ENCODE measurements at regions not wholly inside any gene's neighbourhood (a gene's known extent, or its start where the extent isn't known, plus 50 kb on each side); places are given as distances from the start of the nearest gene placed in this dataset.

DNA sequence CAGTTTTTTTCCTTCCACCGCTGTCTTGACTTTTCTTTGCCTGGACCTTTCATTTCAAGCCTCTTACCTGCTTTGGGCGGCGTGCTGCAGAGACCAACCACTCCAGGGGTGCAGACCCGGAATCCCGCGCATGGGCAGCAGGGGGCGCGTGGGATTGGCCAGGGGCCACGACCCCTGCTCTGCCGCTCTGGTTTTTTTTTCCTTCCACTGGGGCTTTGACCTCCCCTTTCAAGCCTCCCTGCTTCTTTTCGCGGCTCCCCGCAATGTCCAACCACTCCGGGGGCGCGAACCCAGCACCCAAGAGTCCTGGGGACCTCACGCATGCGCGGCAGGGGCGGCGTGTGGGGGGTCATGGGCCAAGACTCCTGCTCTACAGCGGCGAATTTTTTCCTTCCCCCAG is 325.1 kb downstream of the ALG10 start:
- Histone ChIP-seq H2BK15ac (ENCODE audit: low read depth, poor library complexity, severe bottlenecking) (no peak overlapping the region), H2BK12ac (ENCODE audit: low read length in 2 of 2) (no peak overlapping the region), H3K27me3 (ENCODE audit: control insufficient read depth in 1 of 2, insufficient read depth in 1 of 2, low read length in 2 of 2) (no peaks in the 10 kb centered on the region), H3K4me3 (ENCODE audit: insufficient read depth in 1 of 2, low read depth in 1 of 2, low read length in 2 of 2) (no peak overlapping the region), H3K9me3 (ENCODE audit: control insufficient read depth, low read length) (no peaks in the 10 kb centered on the region), H3K4me2 (ENCODE audit: low read length, poor library complexity, severe bottlenecking) (no peak overlapping the region), H4K8ac (ENCODE audit: low read length) (no peak overlapping the region), H3K36me3 (ENCODE audit: control insufficient read depth in 1 of 2, insufficient read depth in 2 of 2, low read depth in 1 of 2, low read length in 2 of 2) (no peaks in the 10 kb centered on the region), H3K14ac (ENCODE audit: low read length in 2 of 2) (no peak overlapping the region), H3K79me1 (replicated peaks; ENCODE audit: low read length, poor library complexity, severe bottlenecking) (no peaks in the 10 kb centered on the region), H3K4ac (ENCODE audit: low read depth in 1 of 2, low read length in 2 of 2) (no peak overlapping the region), H4K91ac (ENCODE audit: low read length) (no peak overlapping the region), H3K9ac (ENCODE audit: low read length) (no peak overlapping the region), H3K23ac (ENCODE audit: low read length in 2 of 2) (no peak overlapping the region), H2BK5ac (ENCODE audit: low read depth, low read length, poor library complexity, severe bottlenecking) (no peak overlapping the region), H2BK120ac (ENCODE audit: low read depth, low read length) (no peak overlapping the region), H3K4me1 (ENCODE audit: control insufficient read depth, insufficient read depth, low read depth, low read length) (no peaks in the 10 kb centered on the region), H2AK5ac (ENCODE audit: low read length, severe bottlenecking) (no peak overlapping the region), H2AFZ (ENCODE audit: low read depth, low read length) (no peak overlapping the region), H3K18ac (ENCODE audit: low read depth in 1 of 2, low read length in 2 of 2) (no peak overlapping the region), H3K27ac (ENCODE audit: low read length, poor library complexity, severe bottlenecking) (no peak overlapping the region)
- 93% methylated on average over 23 of the region's 23 CpGs for WGBS
- no peak for DNase-seq

DNA sequence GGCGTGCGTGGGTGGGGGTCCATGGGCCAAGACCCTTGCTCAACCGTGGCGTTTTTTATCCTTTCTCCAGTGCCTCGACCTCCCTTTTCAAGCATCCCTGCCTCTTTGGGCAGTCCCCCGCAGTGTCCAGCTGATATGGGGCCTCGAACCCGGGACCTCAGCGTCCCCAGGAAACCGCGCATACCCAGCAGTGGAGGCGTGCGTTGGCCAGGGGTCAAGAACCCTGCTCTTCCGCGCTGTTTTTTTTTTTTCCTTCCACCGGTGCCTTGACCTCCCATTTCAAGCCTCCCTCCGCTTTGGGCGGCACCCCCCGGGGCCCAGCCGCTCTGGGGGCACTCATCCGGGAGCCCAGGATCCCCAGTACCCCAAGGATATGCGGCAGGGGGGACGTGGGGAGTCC is 325.8 kb downstream of the ALG10 start:
- no peak overlapping the region for H4K8ac ChIP-seq (ENCODE audit: low read length)
- no peak overlapping the region for H2BK5ac ChIP-seq (ENCODE audit: low read depth, low read length, poor library complexity, severe bottlenecking)
- no peak overlapping the region for H3K9ac ChIP-seq (ENCODE audit: low read length)
- no peaks in the 10 kb centered on the region for H3K27me3 ChIP-seq (ENCODE audit: control insufficient read depth in 1 of 2, insufficient read depth in 1 of 2, low read length in 2 of 2)
- no peaks in the 10 kb centered on the region for H3K4me1 ChIP-seq (ENCODE audit: control insufficient read depth, insufficient read depth, low read depth, low read length)
- DNase-seq: no peak
- H3K4me3 ChIP-seq (ENCODE audit: insufficient read depth in 1 of 2, low read depth in 1 of 2, low read length in 2 of 2): no peak overlapping the region
- no peak overlapping the region for H2BK15ac ChIP-seq (ENCODE audit: low read depth, poor library complexity, severe bottlenecking)
- no peaks in the 10 kb centered on the region for H3K9me3 ChIP-seq (ENCODE audit: control insufficient read depth, low read length)
- no peak overlapping the region for H3K23ac ChIP-seq (ENCODE audit: low read length in 2 of 2)
- H3K4ac ChIP-seq (ENCODE audit: low read depth in 1 of 2, low read length in 2 of 2): no peak overlapping the region
- H3K18ac ChIP-seq (ENCODE audit: low read depth in 1 of 2, low read length in 2 of 2): no peak overlapping the region
- no peak overlapping the region for H3K14ac ChIP-seq (ENCODE audit: low read length in 2 of 2)
- WGBS: 83% methylated on average over 23 of the region's 23 CpGs
- no peaks in the 10 kb centered on the region for H3K79me1 ChIP-seq (replicated peaks; ENCODE audit: low read length, poor library complexity, severe bottlenecking)
- H3K36me3 ChIP-seq (ENCODE audit: control insufficient read depth in 1 of 2, insufficient read depth in 2 of 2, low read depth in 1 of 2, low read length in 2 of 2): no peaks in the 10 kb centered on the region
- H4K91ac ChIP-seq (ENCODE audit: low read length): no peak overlapping the region
- H2AFZ ChIP-seq (ENCODE audit: low read depth, low read length): no peak overlapping the region
- H2BK120ac ChIP-seq (ENCODE audit: low read depth, low read length): no peak overlapping the region
- H2AK5ac ChIP-seq (ENCODE audit: low read length, severe bottlenecking): no peak overlapping the region
- H2BK12ac ChIP-seq (ENCODE audit: low read length in 2 of 2): no peak overlapping the region
- no peak overlapping the region for H3K4me2 ChIP-seq (ENCODE audit: low read length, poor library complexity, severe bottlenecking)
- no peak overlapping the region for H3K27ac ChIP-seq (ENCODE audit: low read length, poor library complexity, severe bottlenecking)

DNA sequence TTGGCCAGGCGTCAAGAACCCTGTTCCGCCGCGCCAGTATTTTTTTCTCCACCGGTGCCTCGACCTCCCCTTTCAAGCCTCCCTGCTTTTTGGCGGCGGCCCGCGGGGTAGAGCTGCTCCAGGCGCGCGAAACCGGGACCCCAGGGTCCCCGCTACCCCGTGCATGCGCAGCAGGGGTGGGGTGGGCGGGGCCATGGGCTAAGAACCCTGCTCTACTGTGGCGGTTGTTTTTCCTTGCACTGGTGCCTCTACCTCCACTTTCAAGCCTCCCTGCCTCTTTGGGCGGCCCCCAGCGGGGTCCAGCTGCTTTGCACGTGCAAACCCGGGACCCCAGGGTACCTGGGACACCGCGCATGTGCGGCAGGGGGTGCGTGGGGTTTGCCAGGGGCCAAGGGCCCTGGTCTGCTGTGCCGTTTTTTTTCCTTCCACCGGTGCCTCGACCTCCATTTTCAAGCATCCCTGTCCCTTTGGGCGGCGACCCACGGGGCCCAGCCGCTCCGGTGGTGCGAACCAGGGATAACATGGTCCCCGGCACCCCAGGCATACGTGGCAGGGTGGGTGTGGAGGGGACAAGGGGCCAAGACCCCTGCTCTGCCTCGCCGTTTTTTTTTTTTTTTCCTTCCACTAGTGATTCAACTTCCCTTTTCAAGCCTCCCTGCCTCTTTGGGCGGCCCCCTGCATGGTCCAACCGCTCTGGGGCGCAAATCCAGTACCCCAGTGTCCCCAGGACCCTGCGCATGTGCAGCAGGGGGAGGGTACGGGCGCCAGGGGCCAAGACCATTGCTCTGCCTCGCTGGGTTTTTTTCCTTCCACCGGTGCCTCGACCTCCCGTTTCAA is 326.8 kb downstream of the ALG10 start:
- Histone ChIP-seq H3K23ac (ENCODE audit: low read length in 2 of 2) (no peak overlapping the region), H3K36me3 (ENCODE audit: control insufficient read depth in 1 of 2, insufficient read depth in 2 of 2, low read depth in 1 of 2, low read length in 2 of 2) (no peaks in the 10 kb centered on the region), H3K9ac (ENCODE audit: low read length) (no peak overlapping the region), H3K4me1 (ENCODE audit: control insufficient read depth, insufficient read depth, low read depth, low read length) (no peaks in the 10 kb centered on the region), H2BK15ac (ENCODE audit: low read depth, poor library complexity, severe bottlenecking) (no peak overlapping the region), H3K9me3 (ENCODE audit: control insufficient read depth, low read length) (no peaks in the 10 kb centered on the region), H3K79me1 (replicated peaks; ENCODE audit: low read length, poor library complexity, severe bottlenecking) (no peaks in the 10 kb centered on the region), H3K4me3 (ENCODE audit: insufficient read depth in 1 of 2, low read depth in 1 of 2, low read length in 2 of 2) (no peak overlapping the region), H2BK5ac (ENCODE audit: low read depth, low read length, poor library complexity, severe bottlenecking) (no peak overlapping the region), H2BK120ac (ENCODE audit: low read depth, low read length) (no peak overlapping the region), H4K8ac (ENCODE audit: low read length) (no peak overlapping the region), H3K4ac (ENCODE audit: low read depth in 1 of 2, low read length in 2 of 2) (no peak overlapping the region), H2AK5ac (ENCODE audit: low read length, severe bottlenecking) (no peak overlapping the region), H4K91ac (ENCODE audit: low read length) (no peak overlapping the region), H3K14ac (ENCODE audit: low read length in 2 of 2) (no peak overlapping the region), H3K18ac (ENCODE audit: low read depth in 1 of 2, low read length in 2 of 2) (no peak overlapping the region), H2BK12ac (ENCODE audit: low read length in 2 of 2) (no peak overlapping the region), H2AFZ (ENCODE audit: low read depth, low read length) (no peak overlapping the region), H3K27ac (ENCODE audit: low read length, poor library complexity, severe bottlenecking) (no peak overlapping the region), H3K4me2 (ENCODE audit: low read length, poor library complexity, severe bottlenecking) (no peak overlapping the region), H3K27me3 (ENCODE audit: control insufficient read depth in 1 of 2, insufficient read depth in 1 of 2, low read length in 2 of 2) (no peaks in the 10 kb centered on the region)
- 69% methylated on average over 50 of the region's 50 CpGs for WGBS
- no peak for DNase-seq

GRCh38 chr12:34349673-34349961 is 327.3 kb downstream of the ALG10 start:
- H3K18ac ChIP-seq (ENCODE audit: low read depth in 1 of 2, low read length in 2 of 2): no peak overlapping the region
- no peak overlapping the region for H2BK120ac ChIP-seq (ENCODE audit: low read depth, low read length)
- no peaks in the 10 kb centered on the region for H3K79me1 ChIP-seq (replicated peaks; ENCODE audit: low read length, poor library complexity, severe bottlenecking)
- H3K23ac ChIP-seq (ENCODE audit: low read length in 2 of 2): no peak overlapping the region
- no peak overlapping the region for H3K9ac ChIP-seq (ENCODE audit: low read length)
- H2AFZ ChIP-seq (ENCODE audit: low read depth, low read length): no peak overlapping the region
- no peaks in the 10 kb centered on the region for H3K4me1 ChIP-seq (ENCODE audit: control insufficient read depth, insufficient read depth, low read depth, low read length)
- WGBS: 65% methylated on average over 6 of the region's 16 CpGs
- H2BK5ac ChIP-seq (ENCODE audit: low read depth, low read length, poor library complexity, severe bottlenecking): no peak overlapping the region
- no peak overlapping the region for H3K4me2 ChIP-seq (ENCODE audit: low read length, poor library complexity, severe bottlenecking)
- no peak overlapping the region for H2BK12ac ChIP-seq (ENCODE audit: low read length in 2 of 2)
- H2AK5ac ChIP-seq (ENCODE audit: low read length, severe bottlenecking): no peak overlapping the region
- no peaks in the 10 kb centered on the region for H3K36me3 ChIP-seq (ENCODE audit: control insufficient read depth in 1 of 2, insufficient read depth in 2 of 2, low read depth in 1 of 2, low read length in 2 of 2)
- DNase-seq: no peak
- no peak overlapping the region for H3K4me3 ChIP-seq (ENCODE audit: insufficient read depth in 1 of 2, low read depth in 1 of 2, low read length in 2 of 2)
- no peaks in the 10 kb centered on the region for H3K9me3 ChIP-seq (ENCODE audit: control insufficient read depth, low read length)
- no peak overlapping the region for H2BK15ac ChIP-seq (ENCODE audit: low read depth, poor library complexity, severe bottlenecking)
- H4K91ac ChIP-seq (ENCODE audit: low read length): no peak overlapping the region
- H3K4ac ChIP-seq (ENCODE audit: low read depth in 1 of 2, low read length in 2 of 2): no peak overlapping the region
- H3K27me3 ChIP-seq (ENCODE audit: control insufficient read depth in 1 of 2, insufficient read depth in 1 of 2, low read length in 2 of 2): no peaks in the 10 kb centered on the region
- H3K14ac ChIP-seq (ENCODE audit: low read length in 2 of 2): no peak overlapping the region
- H4K8ac ChIP-seq (ENCODE audit: low read length): no peak overlapping the region
- H3K27ac ChIP-seq (ENCODE audit: low read length, poor library complexity, severe bottlenecking): no peak overlapping the region
